ENCODE measurements at regions not wholly inside any gene's neighbourhood (a gene's known extent, or its start where the extent isn't known, plus 50 kb on each side); places are given as distances from the start of the nearest gene placed in this dataset.

- no peak for TF ChIP-seq CTCF (IDR thresholded peaks at IDR 0.05; ENCODE audit: poor library complexity, severe bottlenecking)
- no peak for TF ChIP-seq RAD21 (conservative IDR thresholded peaks at IDR 0.05)
Observed at GRCh38 chr11:70757241-70757640, 358.9 kb downstream of the CTTN start.
